Body of pancreas (tissue), 4 donors: ENCODE measurements at regions not wholly inside any gene's neighbourhood (a gene's known extent, or its start where the extent isn't known, plus 50 kb on each side); places are given as distances from the start of the nearest gene placed in this dataset. TPM values are rescaled to one million over a fixed set of nuclear protein-coding genes. Genes with fewer than 3 reads are reported as not detected.

Experiments used
- ATAC-seq: fragments of 150-250 bp; one replicate; pipeline ENCODE4 v1.9.1; 2016
- DNase-seq, 4 donors: peaks; one replicate each; pipeline ENCODE4 v3.0.0-alpha.2; 2019
- H3K27ac ChIP-seq, 4 donors: fragments of 200-600 bp; sonication (generic); 1 replicate in 3 of 4; 2 replicates in 1 of 4; pipeline versions ENCODE4 v1.5.1 to v1.6.1; 2016 to 2019; ENCODE audit warnings: mild to moderate bottlenecking in 1 of 4, mixed read lengths in 1 of 4, moderate library complexity in 1 of 4
- H3K27me3 ChIP-seq, 2 donors: fragments of 200-600 bp; sonication (generic); one replicate each; pipeline ENCODE4 v1.6.0; 2016; ENCODE audit warnings: mild to moderate bottlenecking in 1 of 2
- H3K36me3 ChIP-seq, 2 donors: fragments of 200-600 bp; sonication (generic); replicated peaks in 1 of 2; 2 replicates each; pipeline ENCODE4 v1.5.1; 2016; ENCODE audit warnings: low read depth in 2 of 2; ENCODE audit not compliant: insufficient read depth in 1 of 2
- H3K4me1 ChIP-seq: fragments of 200-600 bp; sonication (generic); one replicate; pipeline ENCODE4 v1.6.0; 2016
- H3K4me3 ChIP-seq, 2 donors: fragments of 200-600 bp; sonication (generic); 1 replicate in 1 of 2; 2 replicates in 1 of 2; pipeline ENCODE4 v1.5.1; 2016 to 2019
- H3K9me3 ChIP-seq, 3 donors: fragments of 200-600 bp; sonication (generic); 1 replicate in 2 of 3; 2 replicates in 1 of 3; pipeline ENCODE4 v1.5.1; 2016
- CTCF ChIP-seq, 7 experiments: fragments of 450-650 bp in 4 of 7; fragments of 200-600 bp in 3 of 7; sonication (generic) in 3 of 7; IDR thresholded peaks; one replicate each; pipeline ENCODE4 v1.5.1; 2016 to 2019; ENCODE audit warnings: antibody characterized with exemption in 7 of 7
- POLR2A ChIP-seq, 3 donors: fragments of 450-650 bp; IDR thresholded peaks; one replicate each; pipeline ENCODE4 v1.6.1; 2016; ENCODE audit warnings: antibody characterized with exemption in 3 of 3, mild to moderate bottlenecking in 2 of 3
- WGBS, 2 donors: methylation state at CpG; one replicate each; pipeline ENCODE4 v1.1.5; 2017; 5-methylcytosine and 5-hydroxymethylcytosine counted together
- intact Hi-C: fragments of 100-400 bp; cut with DNase I; formaldehyde crosslinking; loops from one replicate; pipeline ENCODE4 v1.15.1; 2023
- small RNA-seq: library from RNA; depleted of rRNA; stranded (forward); fragments of <200 nt; gene quantifications from one replicate; pipeline ENCODE3, GENCODE V24; 2016

- intact Hi-C loops, result no loop called here
- ATAC-seq (no peak), DNase-seq (no peak)
- TF ChIP-seq POLR2A (IDR thresholded peaks at IDR 0.05) (no peak), CTCF (IDR thresholded peaks at IDR 0.05) (no peak)
- 76 to 86% methylated on average over 10 of the region's 10 CpGs for WGBS, 2 donors
- Histone ChIP-seq H3K27ac (no peak overlapping the region), H3K27me3 (no peaks in the 10 kb centered on the region), H3K36me3 (no peaks in the 10 kb centered on the region), H3K4me1 (peaks cover 22% of the 10 kb centered on the region), H3K9me3 (no peaks in the 10 kb centered on the region), H3K4me3 (no peak overlapping the region)
Measured at GRCh38 chr7:155864271-155864985, 52.2 kb upstream of the SHH start.

GRCh38 chr7:155863721-155864151 lies 51.5 kb upstream of the SHH start:
- no peaks in the 10 kb centered on the region for H3K27me3 ChIP-seq
- 79 to 95% methylated on average over 10 to 11 of the region's 11 CpGs for WGBS, 2 donors
- no peak for TF ChIP-seq POLR2A (IDR thresholded peaks at IDR 0.05)
- TF ChIP-seq CTCF (IDR thresholded peaks at IDR 0.05), result no peak
- no peaks in the 10 kb centered on the region for H3K36me3 ChIP-seq
- intact Hi-C loops, result no loop called here
- no peak overlapping the region for H3K4me3 ChIP-seq
- ATAC-seq, result no peak
- no peak for DNase-seq
- no peaks in the 10 kb centered on the region for H3K9me3 ChIP-seq
- no peak overlapping the region for H3K27ac ChIP-seq
- H3K4me1 ChIP-seq, result peaks cover 22% of the 10 kb centered on the region

- H3K4me1 ChIP-seq, result peaks cover 22% of the 10 kb centered on the region
- no peak for DNase-seq
- WGBS, 2 donors, result 36 to 59% methylated on average over 7 to 12 of the region's 12 CpGs
- no peak overlapping the region for H3K4me3 ChIP-seq
- no peak overlapping the region for H3K27ac ChIP-seq
- no peak for TF ChIP-seq POLR2A (IDR thresholded peaks at IDR 0.05)
- no peak for TF ChIP-seq CTCF (IDR thresholded peaks at IDR 0.05)
- no peaks in the 10 kb centered on the region for H3K9me3 ChIP-seq
- H3K27me3 ChIP-seq, result no peaks in the 10 kb centered on the region
- intact Hi-C loops, result no loop called here
- no peaks in the 10 kb centered on the region for H3K36me3 ChIP-seq
- no peak for ATAC-seq
Measured at GRCh38 chr7:155862123-155862892, 50.0 kb upstream of the SHH start.

Small RNA genes in the stretch of these regions (small RNA-seq; reads per million reads assigned to genes)
- gene AC093813.1, result not detected
- gene RF00019, result not detected
